ENCODE measurements at regions not wholly inside any gene's neighbourhood (a gene's known extent, or its start where the extent isn't known, plus 50 kb on each side); places are given as distances from the start of the nearest gene placed in this dataset.
A peak's percentile ranks its signal among the peaks of the same experiment; 100 is the strongest.

GRCh38 chr11:29328961-29329441 is 687.8 kb downstream of the KCNA4 start:
- 26% methylated on average over 3 of the region's 4 CpGs for WGBS (ENCODE audit: low lambda C conversion rate)
- Histone ChIP-seq H3K4me3 (ENCODE audit: low read depth in 2 of 2, low read length in 1 of 2) (no peak overlapping the region), H3K36me3 (replicated peaks in 1 of 2; ENCODE audit: control insufficient read depth in 1 of 2, insufficient read depth in 2 of 2, low read length in 1 of 2) (no peaks in the 10 kb centered on the region), H3K9me2 (no peaks in the 10 kb centered on the region), H3K4me1 (ENCODE audit: control insufficient read depth in 1 of 2, insufficient read depth in 2 of 2, low read depth in 1 of 2, low read length in 1 of 2) (peaks cover 0 to 31% of the 10 kb centered on the region in 2 experiments; a peak in 1 of 4 replicates), H3K9me3 (no peaks in the 10 kb centered on the region), H3K27ac (ENCODE audit: low read depth in 2 of 2, low read length in 1 of 2) (peak overlapping the region in 1 of 2 experiments; percentile 55; a peak in 2 of 4 replicates), H3K4me2 (no peak overlapping the region), H3K27me3 (ENCODE audit: insufficient read depth) (no peaks in the 10 kb centered on the region), H3K9ac (peak overlapping the region; percentile 29; the same call in 1 of the 2 replicates), H3F3A (replicated peaks; ENCODE audit: insufficient read depth) (peaks cover 26% of the 10 kb centered on the region), H4K20me1 (ENCODE audit: insufficient read depth) (no peaks in the 10 kb centered on the region), H3K79me2 (ENCODE audit: insufficient read depth) (no peaks in the 10 kb centered on the region), H2AFZ (ENCODE audit: low read depth) (0 out of 2 replicates have a peak overlapping the region, but pooled peaks have one; percentile 7)
- DNase-seq, result peak; percentile 1
- ChIA-PET CTCF (interaction anchor here (0.7 to 3.3 kb wide), 9 partner anchors 8 to 1829 kb away, joined by 3 to 29 read pairs (median 3); partner anchors contain the start of gene BDNF), POLR2A (no interaction called here)
- no peak for TF ChIP-seq GABPA (IDR thresholded peaks at IDR 0.05; ENCODE audit: low read depth)
- no peak for TF ChIP-seq FOXM1 (IDR thresholded peaks at IDR 0.05; ENCODE audit: low read depth)
- TF ChIP-seq MEF2A (IDR thresholded peaks at IDR 0.05; ENCODE audit: borderline replicate concordance, low read depth), result no peak
- TF ChIP-seq FOSL2 (IDR thresholded peaks at IDR 0.05; ENCODE audit: borderline replicate concordance, low read depth), result peak; percentile 34; the same call in 1 of the 2 replicates
- peak; percentile 26; the same call in 1 of the 2 replicates for TF ChIP-seq MAX (IDR thresholded peaks at IDR 0.05; ENCODE audit: low read depth)
- TF ChIP-seq FOXJ3 (CRISPR knock-in tag; IDR thresholded peaks at IDR 0.05), result no peak
- TF ChIP-seq NRF1 (IDR thresholded peaks at IDR 0.05; ENCODE audit: low read depth, low read length), result no peak
- peak; percentile 86 for TF ChIP-seq CTCF (IDR thresholded peaks at IDR 0.05)
- TF ChIP-seq JUND (IDR thresholded peaks at IDR 0.05), result no peak
- TF ChIP-seq RXRA (IDR thresholded peaks at IDR 0.05; ENCODE audit: borderline replicate concordance, low read depth), result no peak
- TF ChIP-seq USF1 (IDR thresholded peaks at IDR 0.05; ENCODE audit: borderline replicate concordance, low read depth), result no peak
- no peak for TF ChIP-seq MXI1 (IDR thresholded peaks at IDR 0.05; ENCODE audit: low read depth, low read length)
- no peak for TF ChIP-seq GATA2 (CRISPR knock-in tag; IDR thresholded peaks at IDR 0.05)
- no peak for TF ChIP-seq ZBTB33 (IDR thresholded peaks at IDR 0.05; ENCODE audit: borderline replicate concordance, low read depth)
- TF ChIP-seq TEAD4 (IDR thresholded peaks at IDR 0.05; ENCODE audit: borderline replicate concordance, insufficient read depth), result no peak
- TF ChIP-seq ELF1 (IDR thresholded peaks at IDR 0.05), result no peak
- no peak for TF ChIP-seq NFIC (IDR thresholded peaks at IDR 0.05; ENCODE audit: borderline replicate concordance)
- TF ChIP-seq POLR2AphosphoS5 (IDR thresholded peaks at IDR 0.05; ENCODE audit: low read depth, low read length), result no peak
- TF ChIP-seq SMC3 (IDR thresholded peaks at IDR 0.05; ENCODE audit: low read depth, low read length), result peak; percentile 71
- TF ChIP-seq RAD21 (IDR thresholded peaks at IDR 0.05; ENCODE audit: low read length), result peak; percentile 64
- TF ChIP-seq USF2 (IDR thresholded peaks at IDR 0.05; ENCODE audit: borderline replicate concordance, low read depth, low read length), result no peak
- peak in 1 of 2 experiments; percentile 32; a peak in 1 of 4 replicates for TF ChIP-seq EP300 (IDR thresholded peaks at IDR 0.05; ENCODE audit: borderline replicate concordance in 1 of 2, low read depth in 1 of 2, low read length in 1 of 2)
- no peak for TF ChIP-seq REST (IDR thresholded peaks at IDR 0.05; ENCODE audit: low read depth, low read length)
- no peak for TF ChIP-seq YY1 (IDR thresholded peaks at IDR 0.05; ENCODE audit: low read depth)
- TF ChIP-seq SIN3A (IDR thresholded peaks at IDR 0.05; ENCODE audit: borderline replicate concordance, low read depth, low read length), result no peak
- TF ChIP-seq RFX5 (IDR thresholded peaks at IDR 0.05; ENCODE audit: low read length), result no peak
